ENCODE measurements at regions not wholly inside any gene's neighbourhood (a gene's known extent, or its start where the extent isn't known, plus 50 kb on each side); places are given as distances from the start of the nearest gene placed in this dataset.

GRCh38 chr1:234543442-234544086, 64.6 kb upstream of the TARBP1 start:
- Mint-ChIP-seq H3K4me3 (ENCODE audit: unreplicated experiment) (no peak overlapping the region), H3K4me1 (ENCODE audit: low read depth, unreplicated experiment) (peaks cover 50% of the 10 kb centered on the region), H3K9me3 (ENCODE audit: unreplicated experiment) (no peaks in the 10 kb centered on the region), H3K27ac (ENCODE audit: unreplicated experiment) (peak overlapping the region; percentile 48), H3K36me3 (ENCODE audit: insufficient read depth, unreplicated experiment) (no peaks in the 10 kb centered on the region), H3K27me3 (ENCODE audit: insufficient read depth, unreplicated experiment) (no peaks in the 10 kb centered on the region)
- DNase-seq, result no peak
- no TSS peak for BruUV-seq (replicated peaks)
- Histone ChIP-seq H3K4me3 (ENCODE audit: low read depth, low read length) (no peak overlapping the region), H3K9me3 (no peaks in the 10 kb centered on the region), H3K4me1 (peaks cover 60% of the 10 kb centered on the region), H3K36me3 (ENCODE audit: control insufficient read depth, insufficient read depth, low read length) (no peaks in the 10 kb centered on the region), H3K27me3 (replicated peaks; ENCODE audit: control insufficient read depth, insufficient read depth, low read length) (no peaks in the 10 kb centered on the region)
- CTCF ChIA-PET, result interaction anchor here (0.6 kb wide), 1 partner anchor 40 kb away, joined by 3 read pairs; no protein-coding TSS in a partner anchor
- TF ChIP-seq CTCF (IDR thresholded peaks at IDR 0.05; ENCODE audit: insufficient read depth in 1 of 2, low read depth in 1 of 2, low read length in 1 of 2, severe bottlenecking in 1 of 2, unreplicated experiment in 1 of 2), result no peak
- intact Hi-C loops (cut with micrococcal nuclease; ENCODE audit: unreplicated experiment), result no loop called here
- POLR2A ChIA-PET, result no interaction called here

GRCh38 chr1:234542211-234542850, 63.4 kb upstream of the TARBP1 start:
- H3K4me1 Mint-ChIP-seq (ENCODE audit: low read depth, unreplicated experiment), result peaks cover 49% of the 10 kb centered on the region

More at GRCh38 chr1:234542211-234542850, 63.4 kb upstream of the TARBP1 start:
- TF ChIP-seq CTCF (IDR thresholded peaks at IDR 0.05; ENCODE audit: insufficient read depth in 1 of 2, low read depth in 1 of 2, low read length in 1 of 2, severe bottlenecking in 1 of 2, unreplicated experiment in 1 of 2), result no peak
- no peaks in the 10 kb centered on the region for H3K9me3 Mint-ChIP-seq (ENCODE audit: unreplicated experiment)
- POLR2A ChIA-PET, result no interaction called here
- H3K4me3 ChIP-seq (ENCODE audit: low read depth, low read length), result no peak overlapping the region
- H3K36me3 ChIP-seq (ENCODE audit: control insufficient read depth, insufficient read depth, low read length), result no peaks in the 10 kb centered on the region
- H3K4me1 ChIP-seq, result peaks cover 70% of the 10 kb centered on the region
- no peaks in the 10 kb centered on the region for H3K27me3 Mint-ChIP-seq (ENCODE audit: insufficient read depth, unreplicated experiment)
- H3K27me3 ChIP-seq (replicated peaks; ENCODE audit: control insufficient read depth, insufficient read depth, low read length), result no peaks in the 10 kb centered on the region
- intact Hi-C loops (cut with micrococcal nuclease; ENCODE audit: unreplicated experiment), result no loop called here
- BruUV-seq (replicated peaks), result no TSS peak
- no peak overlapping the region for H3K27ac Mint-ChIP-seq (ENCODE audit: unreplicated experiment)
- H3K9me3 ChIP-seq, result no peaks in the 10 kb centered on the region
- DNase-seq, result no peak
- no peak overlapping the region for H3K4me3 Mint-ChIP-seq (ENCODE audit: unreplicated experiment)
- H3K36me3 Mint-ChIP-seq (ENCODE audit: insufficient read depth, unreplicated experiment), result no peaks in the 10 kb centered on the region
- CTCF ChIA-PET, result no interaction called here

All from Caco-2 (cell line).